ENCODE measurements at regions not wholly inside any gene's neighbourhood (a gene's known extent, or its start where the extent isn't known, plus 50 kb on each side); places are given as distances from the start of the nearest gene placed in this dataset.

GRCh38 chr7:46975493-46975892 lies 606.4 kb downstream of the TNS3 start:
- DNase-seq, result no peak

GRCh38 chr7:46972205-46972604 lies 609.7 kb downstream of the TNS3 start:
- no peak for DNase-seq

DNA sequence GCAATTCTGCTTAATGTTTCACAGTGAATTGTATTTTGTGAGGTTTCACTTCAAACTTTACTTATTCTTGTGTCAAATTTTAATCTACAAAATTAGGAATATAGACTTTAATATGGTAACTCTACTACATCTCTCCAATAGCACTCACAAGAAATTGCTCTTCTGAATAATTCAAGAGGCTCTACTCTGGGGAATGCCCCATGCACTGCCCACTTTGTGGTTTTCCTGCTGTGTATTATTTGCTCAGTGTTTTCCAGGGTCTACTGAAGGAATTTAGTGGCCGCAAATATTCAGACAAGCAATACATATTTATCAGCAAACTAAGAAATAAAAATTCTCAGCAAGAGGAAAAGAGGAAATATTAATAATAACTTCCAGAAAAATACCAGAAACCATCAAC lies 611.4 kb downstream of the TNS3 start:
- no peak for DNase-seq

GRCh38 chr7:46970131-46970430 lies 611.8 kb downstream of the TNS3 start:
- DNase-seq, result no peak

GRCh38 chr7:46969303-46970130 lies 612.4 kb downstream of the TNS3 start:
- no peak for DNase-seq

DNA sequence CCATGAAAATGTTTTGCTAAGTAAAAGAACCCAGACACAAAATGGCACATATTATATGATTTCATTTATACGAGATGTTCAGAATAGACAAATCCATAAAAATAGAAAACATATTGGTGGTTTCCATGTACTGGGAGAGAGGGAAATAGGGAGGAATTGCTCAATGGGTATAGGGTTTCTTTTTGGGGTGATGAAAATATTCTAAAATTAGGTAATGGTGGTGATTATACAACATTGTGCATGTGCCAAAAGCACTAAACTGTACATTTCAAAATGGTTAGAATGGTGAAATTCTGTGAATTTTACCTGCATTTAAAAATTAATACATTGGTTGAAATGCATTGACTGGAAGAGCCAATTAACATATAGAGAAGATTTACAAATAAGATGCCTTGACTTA lies 613.9 kb downstream of the TNS3 start:
- no peak for DNase-seq

DNA sequence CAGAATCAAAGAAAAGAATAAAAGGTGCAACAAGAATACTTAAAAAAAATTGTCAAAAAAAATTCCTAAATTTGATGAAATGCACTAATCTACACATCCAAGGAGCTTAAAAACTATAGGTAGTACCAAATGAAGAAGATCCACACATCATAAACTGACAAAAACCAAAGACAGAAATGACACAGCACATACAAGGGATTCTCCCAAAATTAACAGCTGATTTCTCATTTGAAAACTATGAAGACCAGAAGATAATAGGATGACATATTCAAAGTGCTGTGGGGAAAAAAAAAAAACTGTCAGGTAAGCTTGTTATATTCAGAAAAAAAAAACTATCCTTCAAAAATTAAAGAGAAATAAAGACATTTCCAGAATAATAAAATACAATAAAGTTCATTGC lies 618.2 kb downstream of the TNS3 start:
- no peak for DNase-seq

- DNase-seq, result no peak
These were observed 620.9 kb downstream of the TNS3 start for GRCh38 chr7:46960970-46961369.

GRCh38 chr7:46957195-46957594 lies 624.7 kb downstream of the TNS3 start:
- DNase-seq, result no peak

DNA sequence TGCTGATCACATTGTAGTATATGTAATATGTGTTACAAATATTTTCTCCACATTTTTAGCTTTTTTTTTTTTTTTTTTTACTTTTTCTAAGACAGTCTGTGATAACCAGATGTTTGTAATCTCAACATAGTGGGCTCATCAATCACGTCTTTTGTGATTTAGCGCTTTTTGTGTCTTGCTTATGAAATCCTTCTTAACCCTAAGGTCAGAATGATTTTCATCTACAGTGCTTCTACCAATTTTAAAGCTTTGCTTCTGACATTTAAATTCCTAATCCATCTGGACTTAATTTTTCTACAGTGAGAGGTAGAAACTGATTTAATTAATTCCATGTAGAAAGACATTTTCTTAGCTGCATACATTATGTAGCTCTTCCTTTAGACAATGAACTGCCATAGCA lies 626.4 kb downstream of the TNS3 start:
- no peak for DNase-seq

GRCh38 chr7:46954181-46954580 lies 627.7 kb downstream of the TNS3 start:
- DNase-seq, result no peak

DNA sequence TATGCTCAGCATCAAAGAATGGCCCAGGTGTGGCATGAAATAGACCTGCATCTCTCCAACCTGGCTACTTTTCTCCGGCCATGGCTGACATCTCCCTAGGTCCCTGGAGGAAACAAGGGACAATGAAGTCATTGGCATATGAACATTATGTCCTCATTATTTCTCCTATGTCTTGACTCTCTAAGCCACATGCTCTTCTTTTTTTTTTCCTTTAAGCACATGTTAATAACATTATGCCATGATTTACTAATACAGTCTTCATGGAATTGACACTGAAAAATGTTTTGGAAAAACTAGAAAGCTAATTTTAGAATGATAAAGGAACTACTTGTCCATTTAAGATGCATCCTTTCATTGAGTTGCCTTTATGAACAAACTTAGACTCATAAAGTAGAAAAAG lies 628.9 kb downstream of the TNS3 start:
- no peak for DNase-seq

GRCh38 chr7:46949270-46949931 lies 632.5 kb downstream of the TNS3 start:
- no peak for DNase-seq

DNA sequence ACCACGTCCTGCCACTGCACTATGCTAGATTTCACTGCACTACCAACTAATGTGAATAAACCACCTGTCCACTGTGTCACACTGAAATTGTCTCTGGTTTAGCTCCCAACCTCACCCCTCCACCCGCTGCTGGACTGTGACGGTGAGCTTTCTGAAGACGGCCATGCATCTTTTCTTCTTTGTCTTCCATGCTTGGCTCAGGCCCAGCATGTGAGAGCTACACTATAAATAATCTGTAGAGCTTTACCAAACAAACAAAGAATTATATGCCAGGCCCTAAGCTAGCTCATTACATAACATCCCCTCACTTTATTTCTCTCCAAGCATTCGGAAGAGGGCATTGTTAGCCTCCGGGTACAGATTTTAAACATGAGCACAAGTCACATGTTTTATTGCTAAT lies 633.2 kb downstream of the TNS3 start:
- no peak for DNase-seq

DNA sequence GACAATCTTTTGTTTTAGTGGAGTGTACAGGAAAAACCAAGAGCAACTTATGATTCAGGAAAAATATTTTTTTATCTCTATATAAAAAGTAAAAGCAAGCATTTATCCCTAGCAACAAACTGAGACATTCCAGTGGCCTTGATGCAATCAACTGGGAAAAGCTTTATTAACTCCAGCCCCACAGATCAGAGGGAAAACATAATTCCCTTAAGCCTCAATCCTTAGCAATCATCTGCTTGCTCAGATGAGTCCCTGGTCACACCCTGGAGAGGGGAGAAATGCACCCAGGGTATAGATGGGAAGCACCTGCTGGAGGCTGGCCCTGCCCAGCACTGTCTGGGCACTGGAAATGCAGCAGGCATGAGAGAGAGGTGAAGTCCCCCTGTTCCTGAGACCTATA lies 636.6 kb downstream of the TNS3 start:
- DNase-seq, result no peak

- no peak for DNase-seq
These were observed 637.9 kb downstream of the TNS3 start for GRCh38 chr7:46943996-46944395.

- DNase-seq, result no peak
These were observed 639.3 kb downstream of the TNS3 start for GRCh38 chr7:46942574-46942973.

DNA sequence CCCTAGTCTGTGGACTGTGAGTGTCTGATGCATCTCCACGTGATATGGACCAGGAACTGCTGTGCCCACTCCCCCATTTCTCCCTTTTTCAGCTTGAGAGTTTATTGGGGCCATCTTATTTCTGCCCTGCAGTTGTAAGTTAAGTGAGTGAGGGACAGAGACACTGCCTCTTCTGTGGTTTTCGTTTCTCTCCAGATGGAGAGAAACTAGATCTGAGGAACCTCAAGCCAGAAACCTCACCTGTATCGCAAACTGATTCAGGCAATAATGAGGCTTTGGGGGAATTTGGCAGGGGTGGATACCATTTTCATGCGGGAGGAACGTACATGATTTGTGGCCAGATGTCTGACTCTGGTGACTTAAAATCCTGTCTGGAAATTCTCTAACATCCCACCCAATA lies 641.7 kb downstream of the TNS3 start:
- DNase-seq, result no peak

GRCh38 chr7:46939558-46939957 lies 642.4 kb downstream of the TNS3 start:
- no peak for DNase-seq

DNA sequence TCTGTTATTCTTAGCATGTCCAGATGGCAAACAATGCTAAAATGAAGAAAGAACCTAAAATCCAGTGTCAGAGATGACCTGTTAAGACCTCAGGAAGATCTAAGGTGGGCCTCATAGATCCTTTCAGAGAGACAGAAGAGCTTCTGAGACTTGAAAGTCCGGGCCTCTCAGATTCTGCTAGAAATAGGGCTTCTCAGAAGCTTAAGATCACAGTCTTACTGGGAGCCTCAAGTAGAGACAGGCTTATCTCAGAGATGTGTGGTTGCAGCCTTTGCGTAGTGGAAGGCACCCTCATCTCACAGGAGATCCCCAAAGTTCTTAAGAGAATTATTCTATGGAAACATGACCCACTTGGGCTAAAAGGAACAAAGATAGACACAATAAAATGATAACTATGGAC lies 642.8 kb downstream of the TNS3 start:
- DNase-seq, result no peak

DNA sequence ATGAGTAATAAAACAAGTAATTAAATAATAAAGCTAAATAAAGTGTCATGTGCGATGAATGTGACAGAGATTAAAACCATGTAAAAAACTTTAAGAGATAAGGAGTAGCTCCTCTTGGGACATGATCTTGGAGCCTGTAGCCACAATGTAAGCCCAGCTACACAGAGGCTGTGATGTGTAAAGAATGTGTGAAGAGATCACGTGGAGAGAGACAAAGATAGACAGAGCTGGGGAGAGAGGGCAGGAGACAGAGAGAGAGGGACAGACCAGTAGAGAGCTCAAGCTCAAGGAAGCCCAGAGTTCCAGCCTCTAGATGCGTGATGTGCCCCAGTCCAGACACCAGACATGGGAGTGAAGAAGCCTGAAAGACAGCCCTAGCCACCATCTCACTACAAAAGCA lies 644.1 kb downstream of the TNS3 start:
- DNase-seq, result no peak

DNA sequence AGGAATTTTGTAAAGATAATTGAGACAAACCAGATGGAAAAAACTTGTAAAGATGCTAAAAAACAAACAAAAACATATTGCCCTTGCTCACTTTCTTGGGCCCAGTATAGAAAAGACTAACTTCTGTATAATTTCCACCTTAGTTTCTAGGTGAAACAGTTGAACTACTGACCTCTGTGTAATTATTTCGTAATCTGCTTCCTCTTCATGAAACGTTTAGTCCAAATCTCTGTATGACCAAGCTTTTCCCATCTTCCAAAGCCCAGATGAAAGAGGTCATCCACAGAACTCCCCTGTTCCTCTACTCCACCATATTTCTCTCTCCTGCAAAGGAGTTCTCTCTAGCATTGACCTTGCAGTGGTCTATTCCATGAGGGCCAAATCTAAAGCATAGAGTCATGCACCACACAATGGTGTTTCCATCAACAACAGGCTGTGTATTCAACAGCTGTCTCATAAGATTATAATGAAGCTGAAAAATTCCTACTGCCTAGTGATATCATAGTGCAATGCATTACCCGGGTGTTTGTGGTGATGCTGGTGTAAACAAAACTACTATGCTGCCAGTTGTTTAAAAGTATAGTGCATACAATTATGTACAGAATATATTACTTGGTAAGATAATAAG lies 647.6 kb downstream of the TNS3 start:
- DNase-seq, result no peak

DNA sequence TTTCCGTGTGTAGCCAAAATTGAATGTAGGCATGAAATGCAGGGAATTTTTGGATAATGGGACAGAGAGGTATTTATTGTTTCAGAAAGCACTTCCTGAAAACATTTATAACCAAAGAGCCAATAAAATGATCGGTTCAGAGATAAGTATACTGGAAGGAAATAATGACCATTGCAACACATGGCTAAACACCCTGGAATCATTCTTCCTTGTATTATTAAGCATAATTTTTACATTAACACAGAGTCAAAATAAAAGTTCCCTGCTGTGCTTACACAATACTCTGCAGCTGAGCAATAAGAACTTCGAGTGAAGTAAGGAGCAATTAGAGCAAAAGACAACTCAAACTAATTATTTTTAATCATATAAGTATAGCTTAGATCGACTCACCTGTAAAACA lies 648.3 kb downstream of the TNS3 start:
- no peak for DNase-seq

GRCh38 chr7:46932676-46933424 lies 649.1 kb downstream of the TNS3 start:
- no peak for DNase-seq

All from cerebellar nuclear complex (tissue), 1 donor.